RCC 7860 (cell line): ENCODE measurements at regions not wholly inside any gene's neighbourhood (a gene's known extent, or its start where the extent isn't known, plus 50 kb on each side); places are given as distances from the start of the nearest gene placed in this dataset.

ENCODE experiments used
- DNase-seq: peaks from one replicate; pipeline ENCODE4 v3.0.0-alpha.2; 2015; ENCODE audit warnings: low spot score
- FAIRE-seq: peaks from 2 replicates; lab custom pipeline; 2012; peaks lifted over from hg19 to GRCh38; lab: Jason Lieb, UNC

DNA sequence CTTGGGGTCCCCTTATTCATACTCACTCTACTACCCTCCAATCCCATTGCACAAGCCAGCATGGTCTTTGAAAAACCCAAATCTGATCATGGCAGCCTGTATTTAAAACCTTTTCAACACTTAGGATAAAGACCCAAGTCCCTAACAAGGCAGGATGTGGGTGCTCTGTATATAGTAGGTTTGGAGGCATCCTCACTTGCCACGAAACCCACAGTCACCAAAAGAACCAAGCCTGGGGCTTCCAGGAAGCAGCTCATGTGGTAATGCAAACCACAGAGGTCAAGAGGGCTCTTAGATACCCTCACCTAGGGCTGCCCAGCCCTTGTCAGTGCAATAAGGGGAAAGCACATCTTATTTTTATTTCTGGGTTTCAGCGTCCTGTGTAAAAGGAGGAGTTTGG is 218.6 kb upstream of the ASIC2 start:
- FAIRE-seq (no peak), DNase-seq (no peak)

DNA sequence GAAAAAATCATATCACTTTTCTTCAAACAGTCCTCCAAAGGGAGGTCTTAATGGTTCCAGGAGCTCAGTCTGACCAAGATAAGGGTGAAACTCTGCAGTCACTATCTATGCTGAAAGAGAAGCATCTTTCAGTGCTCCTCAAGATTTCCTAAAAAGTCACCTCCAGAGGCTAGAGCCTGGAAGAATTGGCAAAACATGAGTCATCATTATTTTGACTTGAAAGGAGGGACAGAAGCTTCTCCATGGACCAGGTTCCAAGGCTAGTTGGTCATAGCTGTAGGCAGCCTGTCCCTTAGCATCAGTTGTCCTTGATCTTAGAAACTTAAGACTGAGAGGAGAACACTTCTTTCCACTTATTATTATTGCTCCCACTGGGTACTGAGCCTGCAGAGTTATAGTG is 219.0 kb upstream of the ASIC2 start:
- DNase-seq (no peak), FAIRE-seq (no peak)

DNA sequence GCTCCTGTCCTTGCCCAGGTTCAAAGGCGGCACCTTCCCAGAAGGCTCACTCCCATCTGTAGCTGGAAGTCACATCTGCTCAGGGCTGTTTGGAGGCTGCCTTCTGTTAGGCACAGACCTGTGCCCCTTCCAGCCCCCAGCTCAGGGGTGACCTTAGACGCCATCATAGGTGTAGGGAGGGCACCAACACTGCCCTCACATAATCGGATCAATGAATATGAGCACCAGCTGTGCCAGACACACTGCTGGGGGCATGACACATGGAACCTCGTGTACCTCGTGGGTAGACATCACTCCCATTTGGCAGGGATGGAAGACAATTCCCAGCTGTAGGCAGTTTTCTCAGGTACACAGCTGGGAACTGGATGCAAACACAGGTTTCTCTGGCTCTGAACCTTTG is 220.7 kb upstream of the ASIC2 start:
- FAIRE-seq = no peak

DNA sequence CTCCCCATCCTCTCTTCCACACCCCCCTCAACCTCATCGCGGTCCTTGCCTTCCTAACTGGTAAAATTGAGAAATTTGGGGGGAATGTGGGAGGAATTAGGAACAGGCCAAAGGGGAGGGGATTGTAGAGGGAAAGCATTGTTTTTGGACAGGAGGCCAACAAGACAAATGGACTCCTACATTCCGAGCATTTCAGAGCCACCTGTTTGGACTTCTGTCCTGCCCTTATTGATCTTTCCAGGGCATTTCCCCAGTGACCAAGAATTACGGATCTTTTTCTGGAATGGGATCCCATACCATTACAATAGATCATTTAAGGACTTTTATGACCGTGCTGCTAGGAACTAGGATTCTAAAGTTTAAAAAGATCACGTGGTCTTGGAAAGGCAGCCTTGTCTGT is 221.3 kb upstream of the ASIC2 start:
- no peak for FAIRE-seq
- no peak for DNase-seq

More for the DNA sequence above, 220.7 kb upstream of the ASIC2 start:
- DNase-seq = no peak

DNA sequence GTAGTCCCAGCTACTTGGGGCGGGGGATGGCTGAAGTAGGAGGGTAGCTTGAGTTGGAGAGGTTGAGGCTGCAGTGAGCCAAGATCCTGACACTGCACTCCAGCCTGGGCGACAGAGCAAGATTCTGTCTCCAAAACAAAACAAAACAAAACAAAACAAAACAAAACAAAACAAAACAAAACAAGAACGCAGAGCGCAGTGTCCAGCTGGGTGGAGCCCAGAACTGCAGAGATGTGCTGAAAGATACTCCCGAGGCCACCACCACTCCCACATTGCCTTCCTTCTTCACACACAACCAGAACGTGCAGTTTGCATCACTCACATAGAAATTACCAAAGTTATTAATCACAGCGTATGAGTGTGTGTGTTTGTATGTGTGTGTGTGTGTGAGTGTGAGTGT is 222.9 kb upstream of the ASIC2 start:
- no peak for FAIRE-seq

DNA sequence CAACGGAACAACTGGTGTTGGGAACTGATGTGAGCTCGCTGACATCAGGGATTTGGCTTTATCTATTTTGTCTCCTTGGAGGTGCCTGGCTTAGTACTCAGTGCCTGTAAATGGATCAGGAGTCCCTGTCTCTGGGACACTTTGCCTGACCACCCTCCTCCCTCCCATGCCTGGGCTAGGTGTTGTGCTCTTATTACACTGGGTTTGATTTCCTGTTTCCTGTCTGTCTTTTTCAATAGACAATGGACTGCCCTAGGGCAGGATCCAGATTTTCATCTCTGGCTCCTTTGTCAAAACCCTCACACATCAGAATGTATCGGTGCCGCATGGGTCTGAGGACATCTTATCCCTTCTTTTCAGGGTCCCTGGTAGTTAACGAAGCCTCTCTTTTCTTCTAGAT is 223.6 kb upstream of the ASIC2 start:
- FAIRE-seq = no peak
- DNase-seq = no peak

More for the DNA sequence above, 222.9 kb upstream of the ASIC2 start:
- no peak for DNase-seq

DNA sequence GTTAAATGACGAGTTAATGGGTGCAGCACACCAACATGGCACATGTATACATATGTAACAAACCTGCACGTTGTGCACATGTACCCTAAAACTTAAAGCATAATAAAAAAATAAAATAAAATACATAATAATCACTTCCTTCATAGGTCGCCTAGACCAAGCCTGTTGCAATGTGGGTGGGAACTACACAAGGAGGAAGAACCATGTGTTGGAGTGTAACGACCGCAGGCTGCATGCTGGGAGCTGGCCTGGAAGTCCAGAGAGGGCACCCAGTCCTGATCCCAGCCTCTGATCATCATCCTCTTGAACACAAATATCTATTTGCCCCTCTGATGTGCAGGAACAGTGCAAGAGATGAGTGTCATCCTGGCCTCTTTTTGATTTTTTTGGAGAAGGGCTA is 224.7 kb upstream of the ASIC2 start:
- no peak for FAIRE-seq

DNA sequence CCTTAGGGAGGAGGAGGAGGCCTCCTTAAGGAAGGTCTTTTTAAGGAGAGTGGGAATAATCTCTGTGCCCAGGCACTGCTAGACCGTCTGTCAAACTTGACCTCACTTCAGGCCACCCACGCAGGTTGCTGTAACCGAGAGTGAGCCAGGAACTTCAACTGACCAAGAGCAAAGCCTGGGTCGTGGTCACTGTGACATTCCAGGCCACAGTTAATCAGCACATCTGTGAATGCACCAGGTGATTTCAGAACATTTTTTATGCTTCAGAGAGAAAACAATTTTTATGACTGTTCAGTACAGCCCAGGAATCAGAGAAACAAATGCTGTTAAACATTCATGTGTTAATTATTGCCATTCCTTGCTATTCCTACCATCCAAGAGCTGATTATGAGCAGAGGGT is 226.6 kb upstream of the ASIC2 start:
- DNase-seq (no peak), FAIRE-seq (no peak)

More for the DNA sequence above, 224.7 kb upstream of the ASIC2 start:
- no peak for DNase-seq

DNA sequence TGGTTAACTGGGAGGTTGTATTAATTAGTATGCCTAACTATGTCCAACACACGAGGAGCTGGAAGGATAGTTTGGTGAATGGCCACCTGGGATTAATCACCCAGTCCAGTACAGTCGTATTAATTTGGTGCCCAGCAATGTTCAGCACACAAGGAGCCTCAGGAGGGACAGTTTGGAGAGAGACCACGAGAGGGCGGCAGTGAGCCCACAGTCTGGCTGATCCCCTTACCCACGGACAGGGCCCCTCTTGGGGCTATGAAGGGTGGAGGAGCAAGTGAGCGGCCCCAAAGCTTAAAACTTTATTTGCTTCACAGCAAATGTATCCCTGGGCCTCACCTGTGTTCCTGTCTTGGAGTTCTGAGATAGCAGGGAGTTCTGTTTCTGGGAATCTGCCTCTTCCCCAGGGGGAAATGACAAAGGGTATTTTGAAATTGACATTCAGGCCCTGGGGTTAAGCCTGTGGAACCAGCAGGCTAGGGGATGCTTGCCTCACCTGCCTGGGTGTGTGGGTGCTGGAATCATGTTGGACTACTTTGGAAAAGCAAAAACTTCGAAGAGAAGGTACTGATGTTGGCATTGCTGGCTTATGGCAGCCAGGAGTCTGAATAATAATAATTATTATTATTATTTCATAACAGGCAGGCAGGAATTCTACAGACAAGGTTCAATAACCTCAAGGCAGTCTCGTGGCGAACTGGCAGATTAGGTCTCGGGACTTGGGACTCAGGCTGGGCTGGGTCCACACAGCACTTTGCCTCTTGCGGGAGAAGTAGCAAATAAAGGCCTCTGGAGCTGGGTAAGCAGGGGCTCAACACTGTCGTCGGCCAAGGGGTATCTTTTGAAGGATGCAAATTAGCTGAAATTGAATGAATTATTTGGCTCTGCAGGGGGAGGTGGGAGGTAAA is 227.6 kb upstream of the ASIC2 start:
- FAIRE-seq (no peak), DNase-seq (no peak)

DNA sequence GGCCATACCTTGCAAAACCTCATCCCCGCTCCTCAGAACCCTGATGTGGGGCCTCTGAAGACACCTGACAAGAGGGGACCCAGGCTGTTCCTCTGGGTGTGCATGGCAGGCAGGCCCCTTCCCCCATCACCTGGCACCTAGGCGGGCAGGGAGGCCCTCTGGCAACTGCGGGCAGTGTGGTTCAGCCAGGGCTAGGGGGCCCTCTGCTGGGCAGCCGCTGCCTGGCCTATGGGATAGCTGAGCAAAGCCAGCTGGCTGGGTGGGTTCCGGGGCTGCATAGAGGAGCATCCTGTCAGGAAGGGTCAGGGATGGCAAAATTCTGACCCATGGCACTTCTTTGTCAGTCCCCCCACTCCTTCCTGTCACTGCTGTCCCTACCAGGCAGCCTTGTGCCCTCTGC is 228.7 kb upstream of the ASIC2 start:
- no peak for FAIRE-seq

DNA sequence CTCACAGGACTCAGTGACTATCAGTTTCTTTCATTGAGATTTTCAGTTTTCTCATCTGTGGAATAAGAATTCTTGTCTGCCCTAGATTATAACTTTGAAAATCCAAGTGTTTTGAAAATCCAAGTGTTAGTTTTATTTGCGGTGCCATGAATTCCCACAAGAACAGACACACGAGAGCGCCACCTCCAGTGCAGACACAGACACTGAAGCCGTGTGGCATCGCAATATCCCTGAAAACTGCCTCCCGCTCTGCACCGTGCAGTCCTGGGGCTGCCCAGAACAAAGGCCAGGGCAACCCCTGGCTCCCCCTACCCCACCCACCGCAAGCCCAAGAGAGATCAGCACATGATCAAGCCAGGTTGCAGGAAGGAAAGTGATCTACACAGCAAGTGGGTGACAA is 229.5 kb upstream of the ASIC2 start:
- DNase-seq = no peak

More for the DNA sequence above, 228.7 kb upstream of the ASIC2 start:
- no peak for DNase-seq

DNA sequence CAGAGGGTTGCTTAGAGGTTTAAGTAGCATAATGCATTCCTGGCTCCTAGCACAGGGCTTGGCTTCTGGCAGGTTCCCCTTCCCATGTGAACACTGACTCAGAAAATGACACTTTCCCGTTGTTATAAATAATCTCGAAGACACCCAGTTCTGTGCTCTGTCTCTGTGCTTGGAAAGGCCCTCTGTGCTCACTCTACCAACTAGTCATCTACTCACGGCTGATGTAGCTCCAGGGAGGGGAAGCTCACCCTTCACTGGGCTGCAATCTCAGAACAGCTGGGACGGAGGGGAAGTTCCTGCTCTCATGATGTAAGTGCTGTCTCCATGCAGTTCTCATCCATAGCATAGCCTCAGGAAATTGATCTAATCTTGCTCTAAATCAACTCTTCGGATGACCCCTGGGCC is 230.5 kb upstream of the ASIC2 start:
- FAIRE-seq = no peak

More for the DNA sequence above, 229.5 kb upstream of the ASIC2 start:
- no peak for FAIRE-seq

DNA sequence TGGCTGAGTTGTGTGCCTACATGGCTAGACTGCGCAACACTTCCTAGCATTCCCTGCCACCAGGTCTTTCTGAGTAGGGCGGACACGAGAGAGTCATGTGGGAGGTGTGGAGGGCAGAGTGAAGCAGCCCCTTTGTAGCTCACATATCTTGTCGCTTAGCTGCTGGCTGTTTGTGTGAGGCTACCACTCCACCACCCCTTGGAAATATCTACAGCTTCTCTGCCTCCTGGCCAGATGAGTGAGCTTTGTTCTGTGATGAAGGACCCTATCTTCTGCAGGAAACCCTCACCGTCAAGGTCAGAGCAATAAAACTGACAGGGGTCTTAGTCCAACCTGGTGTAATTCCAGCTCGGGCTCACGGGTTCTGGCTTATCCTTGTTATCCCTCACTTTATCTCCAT is 232.1 kb upstream of the ASIC2 start:
- FAIRE-seq (no peak), DNase-seq (no peak)

More for the DNA sequence above, 230.5 kb upstream of the ASIC2 start:
- no peak for DNase-seq

DNA sequence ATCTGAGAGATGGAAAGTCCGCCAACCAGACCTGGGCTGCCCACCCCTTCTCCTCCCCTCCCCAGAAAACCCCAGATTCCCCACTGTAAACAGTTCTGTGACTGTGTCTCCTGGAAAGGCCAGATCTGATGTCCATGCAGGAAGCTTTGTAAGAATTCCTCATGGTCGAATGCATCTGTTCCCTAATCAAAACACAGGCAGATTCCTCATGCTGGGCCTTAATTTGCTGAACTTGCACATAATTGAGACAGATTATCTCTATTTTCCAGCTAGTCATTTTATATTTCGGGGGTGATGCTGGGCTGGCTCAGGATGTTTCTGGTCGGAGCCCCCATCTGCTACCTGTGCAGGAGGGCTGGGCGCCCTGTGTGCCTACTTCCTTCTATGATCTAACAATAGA is 233.6 kb upstream of the ASIC2 start:
- FAIRE-seq (no peak), DNase-seq (no peak)

DNA sequence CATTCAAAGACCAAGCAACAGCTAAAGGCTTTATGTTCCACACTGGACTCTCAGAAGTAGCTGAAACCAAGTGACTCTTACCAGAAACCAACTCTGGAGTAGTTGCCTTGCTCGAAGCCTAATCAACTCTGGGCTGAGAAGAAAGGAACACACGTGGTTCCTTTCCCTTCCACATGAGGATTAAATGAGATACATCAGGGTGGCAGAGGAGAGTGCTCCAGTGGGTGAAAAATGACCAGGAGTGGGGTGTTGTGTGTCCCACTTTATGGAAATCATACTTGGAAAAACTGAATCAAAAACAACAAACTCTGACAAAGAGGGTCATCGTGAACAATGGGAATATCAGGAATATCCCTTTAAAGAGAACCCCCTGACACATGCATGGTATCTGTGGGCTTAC is 234.2 kb upstream of the ASIC2 start:
- no peak for DNase-seq
- no peak for FAIRE-seq

DNA sequence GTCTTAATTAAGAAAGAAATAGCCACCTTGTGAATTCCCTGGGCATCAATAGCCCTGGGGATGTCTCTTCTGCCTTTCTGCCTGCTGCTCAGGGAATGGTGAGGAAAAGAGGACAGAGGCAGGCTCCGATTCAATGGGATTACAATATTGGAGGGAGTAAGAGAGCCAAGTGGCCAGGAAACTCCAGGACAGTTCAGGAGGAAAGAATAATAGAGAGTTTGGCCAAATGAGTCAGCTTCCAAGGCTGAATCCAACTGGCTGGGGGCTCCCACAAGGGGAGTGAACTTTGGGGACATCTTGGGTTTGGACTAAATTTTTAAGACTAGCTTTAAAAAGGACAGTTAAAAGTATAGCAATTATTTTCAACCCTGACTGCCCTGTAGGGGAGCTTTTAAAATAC is 235.8 kb upstream of the ASIC2 start:
- FAIRE-seq (no peak), DNase-seq (no peak)

DNA sequence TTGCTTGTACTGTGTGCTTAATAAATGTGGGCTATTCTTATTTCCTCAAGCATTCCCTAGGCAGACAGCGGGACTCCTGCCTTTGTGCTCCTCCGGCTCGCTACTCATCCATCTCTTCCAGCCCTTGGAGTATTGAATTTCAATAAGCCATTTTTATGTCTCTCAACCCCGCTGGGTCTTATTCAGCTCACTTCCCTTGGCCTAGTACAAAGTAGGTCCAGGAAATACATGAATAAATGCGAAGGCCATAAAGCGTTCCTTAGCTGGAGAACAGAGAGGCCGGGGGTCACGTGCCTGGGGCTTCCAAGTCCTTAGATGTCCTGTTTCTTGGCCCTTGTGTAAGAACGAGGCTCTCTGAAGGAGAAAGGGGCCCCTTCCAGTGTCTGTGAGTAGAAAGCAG is 236.7 kb upstream of the ASIC2 start:
- no peak for FAIRE-seq

DNA sequence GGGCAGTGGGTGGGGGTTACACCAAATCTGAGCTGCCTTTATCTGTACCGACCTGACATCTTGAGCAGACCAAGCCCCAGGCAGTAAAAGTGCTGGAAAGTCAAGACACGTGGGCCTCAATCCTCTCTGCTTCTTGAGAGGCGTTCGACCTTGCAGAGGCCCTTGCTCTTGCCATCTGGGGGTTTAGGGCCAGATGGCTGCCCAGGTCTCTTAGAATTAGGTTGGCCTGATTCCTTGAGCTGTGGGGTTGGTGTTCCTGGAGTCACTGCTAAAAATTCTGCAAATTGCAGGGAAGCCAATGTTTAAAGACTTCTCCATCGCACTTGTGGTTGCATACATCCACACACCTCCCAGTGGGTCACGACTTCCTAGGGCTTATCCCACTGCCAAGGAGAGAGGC is 238.2 kb upstream of the ASIC2 start:
- no peak for FAIRE-seq
- DNase-seq = no peak

More for the DNA sequence above, 236.7 kb upstream of the ASIC2 start:
- DNase-seq = no peak

DNA sequence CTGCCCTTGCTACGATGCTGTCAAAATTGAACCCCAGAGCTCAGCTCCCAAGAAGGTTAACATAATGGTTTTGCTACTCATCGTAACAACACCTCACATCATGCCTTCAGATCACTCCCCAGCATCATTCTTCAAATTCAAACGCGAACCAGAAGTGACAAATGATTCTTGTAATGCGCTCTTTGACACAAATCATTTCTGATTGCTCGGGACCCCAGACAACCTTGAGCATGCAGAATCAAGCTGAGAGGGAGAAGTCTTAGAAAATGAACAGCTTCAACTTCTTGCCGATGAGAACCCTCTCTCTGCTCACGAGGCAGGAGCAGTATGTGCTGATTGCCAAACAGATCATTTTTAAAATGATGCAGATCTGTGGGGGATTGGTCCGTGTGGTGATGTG is 241.0 kb upstream of the ASIC2 start:
- FAIRE-seq = no peak
- DNase-seq = no peak

DNA sequence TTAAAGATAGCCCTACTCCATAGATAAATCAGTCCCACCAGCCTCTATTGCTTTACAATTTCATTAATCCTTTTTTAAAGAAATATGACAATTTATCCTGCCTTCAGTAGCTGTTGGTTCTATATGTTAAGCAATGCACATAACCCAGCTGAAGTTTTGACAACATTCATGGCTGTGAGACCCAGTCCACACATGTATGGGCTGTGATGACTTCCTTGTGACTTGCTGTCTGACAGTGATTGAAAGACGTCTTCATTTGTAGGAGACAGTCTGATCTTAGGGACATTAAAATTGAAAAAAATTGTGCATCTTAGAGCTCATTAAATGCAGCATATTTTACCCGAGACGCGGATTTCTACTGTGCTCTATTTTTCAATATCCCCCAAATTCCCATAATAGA is 252.0 kb upstream of the ASIC2 start:
- DNase-seq = no peak
- FAIRE-seq = no peak

DNA sequence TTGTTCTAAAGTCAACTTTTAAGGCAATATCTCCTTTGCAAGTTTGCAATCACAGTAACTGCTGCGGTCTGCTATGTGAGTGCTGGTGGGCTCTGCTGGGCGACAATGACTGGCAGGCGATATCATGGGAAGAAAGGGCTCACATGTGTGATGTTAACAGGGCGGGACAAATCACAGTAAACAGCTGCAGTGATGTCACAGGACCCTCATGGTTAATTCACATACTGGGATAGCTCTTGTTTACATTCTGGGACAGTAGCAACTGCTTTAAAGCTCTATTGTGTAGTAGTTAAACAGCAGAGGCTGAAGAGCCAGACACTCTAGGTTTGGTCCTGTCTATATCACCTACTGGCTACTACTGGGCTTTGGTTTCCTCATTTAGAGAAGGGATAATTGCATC is 257.2 kb upstream of the ASIC2 start:
- no peak for FAIRE-seq

DNA sequence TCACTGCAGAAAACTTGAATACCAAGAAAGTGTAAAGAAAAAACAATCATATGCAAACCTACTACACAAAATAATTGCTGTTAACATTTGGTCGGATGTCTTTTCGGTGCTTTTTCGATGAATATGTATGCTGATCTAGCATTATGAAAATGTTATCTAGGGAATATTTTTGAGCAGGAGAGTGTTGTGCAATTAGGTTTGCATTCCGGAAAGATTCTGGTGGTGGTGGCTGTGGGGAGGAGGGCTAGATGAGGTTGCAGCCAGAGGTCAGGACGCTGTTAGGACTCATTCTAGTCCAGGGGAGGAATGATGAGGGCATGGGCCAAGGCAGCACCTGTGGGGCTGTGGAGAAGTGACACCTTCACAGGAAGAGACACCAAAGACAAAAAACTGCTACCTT is 258.0 kb upstream of the ASIC2 start:
- DNase-seq (no peak), FAIRE-seq (no peak)

More for the DNA sequence above, 257.2 kb upstream of the ASIC2 start:
- DNase-seq = no peak

DNA sequence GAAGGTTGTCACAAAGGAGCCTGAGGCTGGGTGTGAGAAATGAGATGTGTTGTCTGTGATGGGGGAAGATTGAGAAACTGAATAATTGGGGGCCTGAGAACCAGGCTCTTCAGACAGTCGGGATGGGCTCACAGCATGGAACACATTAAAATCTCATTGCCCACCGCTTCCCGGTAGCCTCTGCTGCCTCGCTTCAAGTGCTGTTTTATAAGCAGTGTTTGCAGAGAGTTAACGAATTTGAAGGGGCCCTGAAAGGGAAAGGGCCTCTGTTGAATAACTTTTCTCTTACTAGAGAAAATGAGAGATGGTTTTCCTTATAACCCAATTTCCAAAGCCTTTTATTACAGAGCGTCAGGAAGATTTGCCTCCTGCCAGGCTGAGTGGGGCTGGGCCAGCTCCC is 258.8 kb upstream of the ASIC2 start:
- no peak for DNase-seq
- no peak for FAIRE-seq
